GM19023 (cell line): ENCODE measurements at regions not wholly inside any gene's neighbourhood (a gene's known extent, or its start where the extent isn't known, plus 50 kb on each side); places are given as distances from the start of the nearest gene placed in this dataset.
"Not testable (repeated sequence)": the region's sequence is repeated elsewhere in the genome, so short reads cannot be mapped to it uniquely, and the experiment has no call there.

Experiments used
- ATAC-seq: cut with Tn5 transposase; IDR thresholded peaks from one replicate; pipeline ENCODE4 v1.9.1; 2021; ENCODE audit warnings: mild to moderate bottlenecking, moderate library complexity; ENCODE audit not compliant: unreplicated experiment

DNA sequence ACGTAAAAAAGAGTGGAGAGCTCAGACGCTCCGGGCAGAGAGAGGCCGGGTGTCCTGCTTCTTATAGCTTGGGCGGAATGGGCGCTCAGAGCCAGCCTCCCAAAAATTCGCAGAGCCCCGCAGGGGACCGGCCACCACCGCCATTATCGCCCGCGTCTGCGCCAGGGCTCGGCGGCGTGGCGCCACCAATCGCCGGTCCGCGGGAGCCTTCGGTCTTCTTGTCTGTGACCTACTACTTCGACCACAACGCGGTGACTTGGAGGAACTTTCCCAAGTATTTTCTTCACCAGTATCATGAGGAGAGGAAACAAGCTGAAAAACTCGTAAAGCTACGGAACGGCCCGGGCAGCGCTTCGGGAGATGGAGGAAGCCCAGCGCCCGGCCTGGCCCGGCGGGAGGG, 1138.1 kb upstream of the CHAC2 start:
- ATAC-seq, result no peak

DNA sequence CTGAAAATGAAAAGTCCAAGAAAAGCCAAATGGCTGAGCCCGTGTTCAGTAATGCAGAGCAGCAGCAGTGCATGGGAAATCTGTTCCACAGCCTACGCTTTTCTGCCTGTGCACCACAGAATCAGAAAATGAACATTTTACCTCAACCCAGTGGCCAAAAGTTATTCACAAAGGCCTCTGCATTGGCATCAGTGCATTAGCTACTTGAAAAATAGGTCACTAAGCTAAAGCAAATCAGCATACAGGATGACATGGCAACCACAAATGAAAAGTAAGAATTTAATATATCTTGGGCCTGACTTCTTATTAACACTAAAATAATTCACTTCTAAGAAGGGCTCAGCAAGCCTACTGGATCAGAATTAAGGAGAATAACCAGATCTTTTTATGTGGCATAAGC, 1145.3 kb upstream of the CHAC2 start:
- ATAC-seq, result no peak

DNA sequence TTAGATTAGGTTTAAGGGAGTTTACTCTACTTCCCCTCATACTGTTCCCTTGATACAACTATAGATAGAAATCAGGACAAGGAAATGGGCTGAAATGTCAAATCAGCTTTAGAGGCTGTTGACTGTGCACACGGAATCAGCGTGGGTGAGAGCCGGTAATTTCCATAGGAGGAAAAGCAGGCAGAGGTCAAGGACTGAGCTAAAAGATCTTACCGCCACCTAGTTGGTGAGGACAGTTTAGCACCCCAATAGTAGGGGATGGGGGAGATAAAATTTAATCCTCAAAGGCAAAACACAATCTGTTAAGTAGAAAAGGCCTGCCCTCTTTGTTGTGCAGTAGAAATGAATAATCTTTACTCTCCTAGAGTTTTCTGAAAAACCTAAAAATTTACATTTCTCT, 1154.5 kb upstream of the CHAC2 start:
- ATAC-seq, result no peak

DNA sequence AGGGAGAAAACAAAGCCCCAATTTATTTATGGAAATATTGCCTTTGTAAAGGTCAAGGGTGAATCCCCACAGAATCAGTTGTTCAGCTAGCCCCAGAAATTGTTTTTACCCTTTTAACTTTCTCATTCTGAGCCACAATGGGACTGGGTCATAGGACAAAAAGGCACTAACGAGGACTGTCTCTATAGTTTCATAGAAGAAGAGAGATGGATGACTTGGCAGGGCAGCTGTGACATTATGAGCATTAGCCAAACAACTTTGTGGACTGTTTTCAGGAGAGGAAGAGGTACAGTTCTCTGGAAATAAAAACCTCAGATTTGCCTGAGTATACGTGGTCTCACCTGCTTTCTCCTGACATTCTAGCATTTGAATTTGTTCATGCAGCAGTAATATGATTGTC, 1155.8 kb upstream of the CHAC2 start:
- no peak for ATAC-seq

DNA sequence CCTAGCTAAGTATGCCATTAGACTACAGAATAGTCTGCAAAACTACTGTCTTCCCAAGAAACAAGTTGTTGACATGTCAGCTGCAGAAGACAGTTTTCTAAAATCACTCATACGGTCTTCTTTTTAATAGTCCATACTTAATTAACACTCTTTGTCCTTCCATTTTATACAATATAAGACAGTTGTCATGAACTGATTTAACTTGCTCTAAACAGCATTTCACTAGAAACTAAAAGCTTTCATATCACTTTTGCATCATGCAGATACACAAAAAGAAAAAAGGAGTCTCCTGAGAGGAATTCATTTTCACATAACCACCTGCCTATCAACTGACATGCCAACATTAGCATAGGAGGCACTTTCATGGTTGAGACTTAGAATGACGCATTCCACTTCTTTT, 1159.6 kb upstream of the CHAC2 start:
- no peak for ATAC-seq

DNA sequence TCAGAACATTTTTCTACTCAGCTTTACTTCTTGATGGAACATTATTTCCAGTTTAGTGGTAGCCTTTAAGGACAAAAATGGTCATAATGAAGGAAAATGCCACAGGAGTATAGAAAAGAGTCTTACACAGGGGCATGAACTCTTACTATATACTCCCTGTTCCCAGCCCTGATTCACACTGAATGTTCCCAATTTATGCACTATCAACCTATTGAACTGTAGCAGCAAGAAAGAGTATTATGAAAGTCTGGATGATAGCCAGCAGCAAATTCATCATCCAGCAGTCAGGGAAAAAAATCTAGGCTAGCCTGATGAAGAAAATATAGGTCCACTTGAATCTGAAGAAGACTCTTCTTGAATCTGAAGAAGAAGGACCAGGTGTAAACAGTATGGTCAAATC, 1170.3 kb upstream of the CHAC2 start:
- no peak for ATAC-seq

DNA sequence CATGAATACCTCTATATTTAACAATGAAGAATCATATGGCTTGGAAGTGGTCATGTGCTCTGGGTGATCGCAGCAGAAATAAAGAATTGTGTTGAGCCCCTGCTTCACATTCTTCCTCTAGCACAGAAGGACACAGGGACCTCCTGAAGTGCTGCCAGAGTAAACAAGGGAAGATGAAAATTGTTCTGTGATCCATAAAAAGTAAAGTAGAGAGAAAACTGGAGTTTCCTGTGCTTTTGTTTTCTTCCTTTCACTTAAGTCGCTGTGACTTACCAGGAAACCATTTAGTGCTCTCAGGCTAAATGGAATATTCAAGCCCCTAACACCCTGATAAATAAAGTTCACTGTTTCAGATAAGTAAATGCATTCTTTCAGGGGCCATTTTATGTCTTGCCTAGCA, 1173.6 kb upstream of the CHAC2 start:
- no peak for ATAC-seq

DNA sequence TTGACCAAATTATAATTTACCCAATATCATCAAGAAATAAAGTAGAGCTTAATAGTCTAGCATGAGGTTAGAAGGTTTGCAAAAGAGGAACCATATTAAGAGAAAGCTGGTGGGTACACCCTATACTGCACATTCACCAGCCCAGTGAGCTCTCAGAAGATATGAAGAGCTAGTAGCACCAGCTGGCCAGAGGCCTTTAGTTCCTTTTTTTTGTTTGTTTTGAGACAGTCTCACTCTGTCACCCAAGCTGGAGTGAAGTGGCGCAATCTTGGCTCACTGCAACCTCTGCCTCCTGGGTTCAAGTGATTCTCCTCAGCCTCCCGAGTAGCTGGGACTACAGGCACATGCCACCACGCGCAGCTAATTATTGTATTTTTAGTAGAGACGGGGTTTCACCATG, 1183.5 kb upstream of the CHAC2 start:
- not testable (repeated sequence) for ATAC-seq

DNA sequence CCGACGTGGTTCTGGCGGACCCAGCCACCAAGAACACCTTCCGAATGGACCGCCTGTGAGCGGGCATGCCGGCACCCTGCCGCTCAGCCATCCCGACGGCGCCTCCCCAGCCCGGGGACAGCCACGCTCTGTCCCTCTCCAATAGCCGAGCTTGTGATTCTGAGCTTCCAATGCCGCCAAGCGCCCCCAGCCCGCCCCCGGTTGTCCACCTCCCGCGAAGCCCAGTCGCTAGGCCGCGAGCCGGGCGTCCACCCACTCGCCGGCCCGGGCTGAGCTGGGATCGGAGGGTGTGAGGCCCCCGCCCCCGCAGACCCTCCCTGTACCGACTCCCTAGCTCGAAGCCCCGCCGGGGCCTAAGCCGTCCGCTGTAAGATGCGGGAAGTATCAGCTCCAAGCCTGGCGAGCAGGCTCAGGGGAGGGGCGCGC, 1195.1 kb upstream of the CHAC2 start:
- ATAC-seq, result no peak

DNA sequence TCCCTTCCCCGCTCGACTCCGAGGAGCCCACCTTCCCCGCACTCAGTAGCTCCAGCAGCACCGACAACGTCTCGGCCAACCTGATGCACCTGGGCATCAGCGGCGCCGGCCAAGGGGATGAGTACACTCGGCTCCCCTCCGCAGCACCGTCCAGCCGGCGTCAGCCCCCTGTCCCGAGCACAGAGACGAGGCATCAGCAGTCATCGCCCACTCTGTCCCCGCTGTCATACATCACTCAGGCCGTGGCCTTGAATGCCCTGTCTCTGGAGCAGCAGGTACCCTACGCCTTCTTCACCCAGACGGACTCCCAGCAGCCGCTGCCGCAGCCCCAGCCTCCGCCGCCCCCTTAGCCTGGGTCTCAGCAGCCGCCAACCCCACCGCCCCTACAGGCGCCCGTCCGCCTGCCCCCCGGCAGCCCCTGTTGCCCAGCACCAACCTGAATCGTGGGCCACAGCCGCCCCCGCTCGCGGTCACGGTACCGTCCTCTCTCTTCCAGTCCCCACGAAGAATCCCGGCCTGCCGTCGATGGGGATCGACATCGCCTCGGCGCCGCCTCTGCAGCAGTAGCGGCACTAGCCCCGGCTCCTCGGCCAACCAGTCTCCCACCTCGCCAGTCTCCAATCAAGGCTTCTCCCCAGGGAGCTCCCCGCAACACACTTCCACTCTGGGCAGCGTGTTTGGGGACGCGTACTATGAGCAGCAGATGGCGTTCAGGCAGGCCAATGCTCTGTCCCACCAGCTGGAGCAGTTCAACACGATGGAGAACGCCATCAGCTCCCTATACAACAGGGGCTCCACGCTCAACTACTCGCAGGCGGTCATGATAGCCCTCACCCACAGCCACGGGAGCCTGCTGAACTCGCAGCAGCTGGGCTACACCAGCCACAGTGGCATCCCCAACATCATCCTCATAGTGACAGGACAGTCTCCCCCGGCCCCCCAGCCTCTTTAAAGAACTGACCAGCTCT, 1195.9 kb upstream of the CHAC2 start:
- ATAC-seq, result no peak

DNA sequence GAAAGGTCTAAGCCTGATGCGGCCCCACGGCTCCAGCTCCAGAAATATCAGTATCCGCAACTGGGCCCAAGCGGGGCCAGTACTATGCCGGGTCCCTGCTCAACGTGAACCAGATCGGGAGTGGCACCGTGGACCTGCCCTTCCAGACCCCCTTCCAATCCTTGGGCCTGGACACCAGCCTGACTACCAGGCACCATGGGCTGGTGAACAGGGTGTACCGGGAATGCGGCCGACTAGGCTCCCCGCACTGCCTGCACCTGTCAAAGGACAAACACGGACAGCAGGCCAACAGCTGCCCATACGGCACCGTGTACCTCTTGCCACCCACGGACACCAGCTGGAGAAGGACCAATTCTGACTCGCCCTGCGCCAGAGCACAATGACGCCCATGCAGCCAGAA, 1196.9 kb upstream of the CHAC2 start:
- ATAC-seq, result no peak

DNA sequence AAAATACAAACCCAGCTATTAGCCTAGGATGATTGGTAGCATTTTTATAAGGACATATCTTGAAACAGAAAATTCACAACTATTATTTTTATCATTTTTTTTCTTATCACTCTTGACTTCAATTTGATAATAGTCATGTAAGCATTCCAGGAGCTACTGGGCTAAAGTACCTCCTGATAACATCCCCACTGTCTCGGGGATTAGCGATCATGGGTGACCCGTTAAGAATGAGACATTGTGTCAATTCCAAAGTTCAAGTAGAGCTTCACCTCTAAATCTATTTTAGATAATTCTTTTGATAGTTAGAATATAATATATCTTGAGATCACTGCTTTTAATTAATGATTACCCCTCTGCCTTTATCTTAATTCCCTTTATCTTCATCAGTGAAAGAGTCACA, 1204.5 kb upstream of the CHAC2 start:
- ATAC-seq, result no peak

DNA sequence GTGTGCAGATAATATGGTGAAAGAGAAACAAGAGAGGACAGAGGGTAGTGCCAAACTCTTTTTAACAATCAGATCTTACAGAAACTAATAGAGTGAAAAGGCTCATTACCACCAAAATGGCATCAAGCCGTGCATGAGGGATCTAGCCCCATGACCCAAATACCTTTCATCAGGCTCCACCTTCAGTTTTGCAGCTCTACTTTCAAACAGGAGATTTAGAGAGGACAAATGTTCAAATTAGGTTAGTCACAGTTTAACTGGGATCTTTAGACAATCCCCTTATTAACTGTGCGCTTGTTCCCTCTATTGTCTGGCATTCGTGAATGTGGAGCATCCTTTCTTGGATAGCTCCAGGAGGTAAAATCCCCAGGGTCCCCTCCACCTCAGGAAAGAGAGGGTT, 1209.3 kb upstream of the CHAC2 start:
- no peak for ATAC-seq

DNA sequence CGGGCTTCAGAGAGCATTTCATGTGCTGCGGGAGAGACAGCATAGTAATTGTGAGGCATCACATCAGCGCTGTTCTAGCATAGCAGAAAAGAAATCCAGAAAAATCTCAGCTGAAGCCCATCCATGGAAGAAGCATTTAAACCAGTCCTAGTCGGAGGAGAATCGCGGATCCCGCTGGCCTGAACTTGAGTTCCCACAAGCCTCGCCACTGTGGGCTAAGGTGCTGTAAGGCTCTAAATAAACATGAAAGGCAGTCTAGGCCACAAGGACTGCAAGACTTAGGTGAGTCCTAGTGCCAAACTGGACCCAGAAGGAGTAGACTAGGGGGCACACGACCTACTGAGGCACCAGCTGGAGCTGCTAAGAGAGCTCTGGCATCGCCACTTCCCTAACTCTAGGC, 1225.3 kb upstream of the CHAC2 start:
- ATAC-seq, result no peak

DNA sequence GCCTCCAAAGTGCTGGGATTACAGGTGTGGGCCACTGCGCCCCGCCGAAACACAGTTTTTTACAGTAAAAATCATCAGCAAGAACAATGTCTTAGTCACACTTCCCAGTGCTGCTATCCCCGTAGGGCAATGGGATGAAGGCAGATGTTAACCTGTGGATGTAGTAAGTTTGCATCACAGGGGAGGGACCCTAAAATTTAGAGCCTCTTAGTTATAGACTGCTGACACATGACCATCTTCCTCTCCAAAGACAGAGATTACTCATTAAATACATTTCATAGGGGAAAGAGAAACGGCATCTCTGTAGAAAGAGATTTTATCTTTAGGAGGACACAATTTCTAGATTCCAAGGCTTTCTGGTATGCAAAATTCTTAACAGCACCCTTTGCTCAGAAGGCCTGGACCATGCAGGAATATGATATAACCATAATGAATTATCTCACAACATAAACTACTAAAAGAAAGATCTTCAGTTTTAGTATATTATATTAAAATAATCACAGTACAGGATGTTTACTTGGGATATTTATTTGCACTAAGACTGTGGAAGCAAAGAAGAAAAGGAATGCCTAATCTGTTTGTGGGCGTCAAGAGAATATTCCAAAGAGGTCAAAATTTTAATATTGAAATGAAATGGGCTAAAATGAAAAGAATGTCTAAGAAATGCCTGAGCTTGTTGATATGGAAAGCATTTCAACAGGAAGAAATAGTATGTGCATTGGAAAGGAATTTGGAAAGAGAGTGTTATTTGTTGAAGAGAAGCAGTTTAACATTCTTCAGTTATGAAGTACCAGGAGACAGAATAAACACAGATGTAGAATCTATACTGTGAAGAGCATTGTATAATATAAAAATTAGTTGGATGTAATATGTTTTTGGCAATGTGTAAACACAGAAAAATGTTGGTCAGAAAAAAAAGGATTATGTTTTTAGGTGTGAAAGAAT, 1228.3 kb upstream of the CHAC2 start:
- no peak for ATAC-seq

DNA sequence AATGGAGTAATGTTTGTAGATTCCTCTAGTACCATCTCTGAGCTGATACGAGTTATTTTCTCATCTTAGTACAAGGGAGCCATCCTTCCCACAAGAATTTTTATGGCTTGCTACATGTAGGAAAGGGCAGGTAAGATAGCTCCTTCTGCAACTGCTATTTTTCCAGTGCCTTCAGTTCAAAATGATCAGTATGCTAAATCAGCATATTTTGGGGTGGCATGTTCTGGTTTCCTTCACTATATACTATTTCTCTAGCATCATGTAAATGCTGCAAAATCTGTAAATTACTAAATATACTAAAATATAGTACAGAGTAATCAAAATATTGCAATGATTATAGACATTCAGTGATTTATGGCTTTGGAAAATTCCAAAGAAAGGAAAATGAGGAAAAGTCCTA, 1230.0 kb upstream of the CHAC2 start:
- no peak for ATAC-seq

DNA sequence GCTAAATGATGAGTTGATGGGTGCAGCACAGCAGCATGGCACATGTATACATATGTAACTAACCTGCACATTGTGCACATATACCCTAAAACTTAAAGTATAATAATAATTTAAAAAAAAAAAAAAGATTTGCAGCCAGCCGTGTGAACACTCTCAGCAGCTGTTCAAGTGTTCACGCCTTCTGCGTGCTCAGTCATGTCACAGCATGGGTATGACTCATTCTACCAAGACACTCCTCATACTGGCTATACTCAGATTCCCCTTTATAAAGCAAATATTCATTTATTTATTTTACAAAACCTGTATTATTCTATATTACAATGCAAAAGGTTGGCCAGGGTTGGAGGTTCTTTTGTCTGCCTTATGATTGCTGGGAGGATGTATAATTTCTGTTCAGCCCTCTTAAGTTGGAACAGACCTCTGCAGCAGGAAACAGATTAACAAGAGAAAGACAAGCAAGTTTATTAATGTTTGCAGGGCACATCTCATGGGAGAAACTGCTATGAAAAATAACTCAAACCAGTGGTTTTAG, 1230.6 kb upstream of the CHAC2 start:
- no peak for ATAC-seq

DNA sequence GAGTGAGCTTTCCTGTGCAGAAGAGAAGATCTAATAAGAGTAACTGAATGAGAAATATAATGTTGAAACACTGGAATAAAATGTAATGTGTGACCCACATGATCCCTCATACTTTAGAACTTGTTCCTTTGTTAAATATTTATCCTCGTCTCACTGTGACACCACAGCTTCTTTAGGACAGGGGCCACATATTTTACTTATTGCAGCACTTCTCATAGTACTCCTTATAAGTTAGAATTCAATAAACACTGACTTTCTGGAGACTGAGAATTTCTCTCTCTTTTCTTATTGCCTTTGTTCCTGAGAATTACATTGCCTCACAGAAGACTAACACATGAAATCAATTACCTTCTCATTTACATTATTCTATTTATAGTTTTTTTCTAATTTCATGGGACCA, 1234.6 kb upstream of the CHAC2 start:
- no peak for ATAC-seq

DNA sequence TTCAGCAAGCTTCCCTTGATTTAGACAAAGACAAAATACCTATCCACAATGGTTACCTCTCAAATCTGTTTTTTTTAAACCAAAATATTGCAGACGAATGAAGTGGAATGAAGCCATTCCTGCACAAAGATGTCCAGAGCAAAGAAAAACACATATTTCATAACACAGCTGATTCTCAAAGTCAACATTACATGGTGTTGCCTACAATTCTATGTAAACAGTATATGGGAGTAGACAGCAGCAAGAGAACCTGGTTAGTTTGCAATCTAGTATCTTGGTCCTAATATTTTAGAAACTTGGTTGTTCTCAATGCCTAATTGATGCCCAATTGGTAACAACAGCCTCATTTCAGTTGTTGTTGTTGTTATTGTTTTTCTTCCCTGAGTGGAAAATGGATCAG, 1240.9 kb upstream of the CHAC2 start:
- ATAC-seq, result no peak

DNA sequence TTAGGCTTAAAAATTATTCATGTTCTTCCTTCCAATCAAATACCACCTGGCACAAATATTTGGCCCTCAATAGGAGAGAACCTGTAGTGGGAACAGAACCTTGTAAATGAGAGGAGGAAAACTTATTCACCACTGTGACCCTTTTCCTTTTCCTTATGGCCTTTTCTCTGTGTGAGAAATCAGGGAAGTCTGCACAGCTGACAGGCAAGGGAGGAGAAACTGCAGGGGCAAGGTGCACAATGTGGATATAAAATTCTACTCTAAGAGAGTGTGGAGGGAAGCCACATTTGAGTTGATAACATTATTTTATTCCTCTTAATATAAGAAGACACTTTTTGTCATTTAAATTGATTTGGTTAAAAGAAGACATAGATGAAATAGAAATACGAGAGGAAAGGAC, 1247.0 kb upstream of the CHAC2 start:
- ATAC-seq, result no peak

DNA sequence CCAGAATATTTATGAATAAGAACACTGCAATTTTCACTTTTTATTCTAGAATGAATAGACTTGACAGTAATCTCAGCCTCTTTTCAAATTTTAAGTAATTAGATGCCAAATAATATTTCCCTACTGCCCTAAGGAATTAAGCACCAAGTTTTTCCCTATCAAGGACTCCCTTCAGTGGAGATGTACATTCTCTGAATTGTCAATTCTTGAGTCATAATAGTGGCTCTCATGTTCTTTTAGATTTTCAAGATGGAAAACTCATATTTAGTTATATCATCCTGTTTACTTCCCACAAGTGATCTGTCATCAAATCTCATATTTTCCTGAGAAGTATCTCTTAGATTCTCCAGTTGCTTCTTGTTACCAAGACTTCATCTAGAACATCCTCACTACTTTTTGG, 1248.9 kb upstream of the CHAC2 start:
- ATAC-seq, result no peak

DNA sequence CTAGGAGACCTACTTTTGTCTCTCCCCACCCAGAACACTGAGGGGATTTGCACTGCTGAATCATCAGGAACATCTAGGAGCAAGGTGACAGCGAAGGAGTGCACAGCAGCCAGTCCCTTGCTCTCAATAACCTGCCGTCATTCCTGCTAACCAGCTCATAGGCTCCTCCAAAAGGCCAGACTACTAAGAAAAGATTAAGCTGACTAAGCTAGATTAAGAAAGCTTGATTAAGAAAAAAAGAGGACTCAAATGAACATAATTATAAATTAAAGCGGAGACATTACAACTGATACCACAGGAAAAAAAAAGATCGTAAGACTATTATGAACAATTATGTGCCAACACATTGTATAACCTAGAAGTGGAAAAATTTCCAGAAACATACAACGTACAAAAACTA, 1254.8 kb upstream of the CHAC2 start:
- no peak for ATAC-seq
